Urinary bladder (tissue), 3 donors: ENCODE measurements at regions not wholly inside any gene's neighbourhood (a gene's known extent, or its start where the extent isn't known, plus 50 kb on each side); places are given as distances from the start of the nearest gene placed in this dataset.
A peak's percentile ranks its signal among the peaks of the same experiment; 100 is the strongest.
"Not testable (repeated sequence)": the region's sequence is repeated elsewhere in the genome, so short reads cannot be mapped to it uniquely, and the experiment has no call there.

ENCODE experiments used
- DNase-seq: peaks from one replicate; pipeline ENCODE4 v3.0.0-alpha.2; 2015; ENCODE audit errors: extremely low spot score
- H3K27ac ChIP-seq: one replicate; pipeline ENCODE4 v1.5.1; 2013; ENCODE audit warnings: low read depth, mild to moderate bottlenecking, moderate library complexity
- H3K36me3 ChIP-seq: one replicate; pipeline ENCODE4 v1.6.1; 2013; ENCODE audit warnings: mild to moderate bottlenecking, moderate library complexity; ENCODE audit not compliant: insufficient read depth
- H3K4me1 ChIP-seq: one replicate; pipeline ENCODE4 v1.6.1; 2013; ENCODE audit warnings: mild to moderate bottlenecking, moderate library complexity; ENCODE audit not compliant: insufficient read depth
- H3K4me3 ChIP-seq: one replicate; pipeline ENCODE4 v1.5.1; 2013; ENCODE audit warnings: low read depth, low read length
- WGBS: extraction: QIAGEN DNeasy Blood & Tissue Kit; methylation state at CpG from one replicate; pipeline ENCODE4 v1.1.7; 2013; 5-methylcytosine and 5-hydroxymethylcytosine counted together
- donor health status: healthy with polysubstance abuse.
- donor health status: healthy.

GRCh38 chr17:30731210-30732132 lies 93.0 kb downstream of the CRLF3 start:
- not testable (repeated sequence) for H3K4me1 ChIP-seq, H3K36me3 ChIP-seq
- peak; percentile 57 for DNase-seq
- Histone ChIP-seq H3K27ac (peak overlapping the region; percentile 93), H3K4me3 (peak overlapping the region; percentile 93)
- under 1% methylated on average over 87 of the region's 87 CpGs for WGBS

- H3K27ac ChIP-seq, H3K4me3 ChIP-seq, DNase-seq: not testable (repeated sequence)
Observed at GRCh38 chr17:30730837-30731209, 93.7 kb downstream of the CRLF3 start.

GRCh38 chr17:30730171-30730836 lies 94.2 kb downstream of the CRLF3 start:
- not testable (repeated sequence) for H3K4me3 ChIP-seq, H3K27ac ChIP-seq, DNase-seq, H3K4me1 ChIP-seq, H3K36me3 ChIP-seq
- 96% methylated on average over 8 of the region's 8 CpGs for WGBS

More at GRCh38 chr17:30730837-30731209, 93.7 kb downstream of the CRLF3 start:
- WGBS = 29% methylated on average over 17 of the region's 17 CpGs
- H3K36me3 ChIP-seq, H3K4me1 ChIP-seq: not testable (repeated sequence)

- WGBS = 94% methylated on average over 14 of the region's 14 CpGs
- H3K27ac ChIP-seq, DNase-seq, H3K36me3 ChIP-seq, H3K4me3 ChIP-seq, H3K4me1 ChIP-seq: not testable (repeated sequence)
Observed at GRCh38 chr17:30729471-30730170, 94.9 kb downstream of the CRLF3 start.

GRCh38 chr17:30727517-30727916 lies 97.0 kb downstream of the CRLF3 start:
- not testable (repeated sequence) for H3K4me3 ChIP-seq, H3K36me3 ChIP-seq, H3K27ac ChIP-seq, DNase-seq, H3K4me1 ChIP-seq
- WGBS = 90% methylated on average over 8 of the region's 8 CpGs

GRCh38 chr17:30726734-30727133 lies 97.8 kb downstream of the CRLF3 start:
- DNase-seq, H3K36me3 ChIP-seq, H3K4me3 ChIP-seq, H3K4me1 ChIP-seq, H3K27ac ChIP-seq: not testable (repeated sequence)
- 93% methylated on average over 12 of the region's 12 CpGs for WGBS

GRCh38 chr17:30726310-30726709 lies 98.2 kb downstream of the CRLF3 start:
- not testable (repeated sequence) for H3K27ac ChIP-seq, DNase-seq
- 97% methylated on average over 9 of the region's 9 CpGs for WGBS

GRCh38 chr17:30724034-30724650 lies 100.3 kb downstream of the CRLF3 start:
- WGBS = 91% methylated on average over 11 of the region's 11 CpGs
- not testable (repeated sequence) for H3K36me3 ChIP-seq, H3K4me1 ChIP-seq, DNase-seq, H3K27ac ChIP-seq, H3K4me3 ChIP-seq

More at GRCh38 chr17:30726310-30726709, 98.2 kb downstream of the CRLF3 start:
- H3K4me1 ChIP-seq, H3K4me3 ChIP-seq, H3K36me3 ChIP-seq: not testable (repeated sequence)

- H3K27ac ChIP-seq, H3K36me3 ChIP-seq, H3K4me1 ChIP-seq, H3K4me3 ChIP-seq, DNase-seq: not testable (repeated sequence)
- 91% methylated on average over 12 of the region's 12 CpGs for WGBS
Observed at GRCh38 chr17:30722114-30722780, 102.2 kb downstream of the CRLF3 start.

- H3K36me3 ChIP-seq, DNase-seq, H3K4me3 ChIP-seq, H3K27ac ChIP-seq, H3K4me1 ChIP-seq: not testable (repeated sequence)
- 91% methylated on average over 5 of the region's 5 CpGs for WGBS
Observed at GRCh38 chr17:30720971-30721370, 103.5 kb downstream of the CRLF3 start.

GRCh38 chr17:30720013-30720471 lies 104.5 kb downstream of the CRLF3 start:
- no peak overlapping the region for H3K27ac ChIP-seq
- H3K4me1 ChIP-seq = no peaks in the 10 kb centered on the region
- no peak overlapping the region for H3K4me3 ChIP-seq
- H3K36me3 ChIP-seq = no peaks in the 10 kb centered on the region
- WGBS = 95% methylated on average over 14 of the region's 14 CpGs
- DNase-seq = no peak

- not testable (repeated sequence) for H3K4me1 ChIP-seq, H3K4me3 ChIP-seq, H3K36me3 ChIP-seq, H3K27ac ChIP-seq, DNase-seq
- 80% methylated on average over 22 of the region's 22 CpGs for WGBS
Observed at GRCh38 chr17:30719131-30719973, 105.1 kb downstream of the CRLF3 start.
